Neural cell (in vitro differentiated cells): ENCODE measurements at regions not wholly inside any gene's neighbourhood (a gene's known extent, or its start where the extent isn't known, plus 50 kb on each side); places are given as distances from the start of the nearest gene placed in this dataset.

Experiments
- H2AFZ ChIP-seq: fragments of 200-600, 300-800 bp; sonication (generic), shearing (Covaris generic); 2 replicates; pipeline ENCODE4 v1.6.0; 2014; ENCODE audit warnings: low read depth, mild to moderate bottlenecking, antibody characterized with exemption, low read length, moderate library complexity
- H3F3A ChIP-seq: fragments of 200-600 bp; shearing (Covaris generic); 2 replicates; pipeline ENCODE4 v1.6.1; 2016; ENCODE audit warnings: mild to moderate bottlenecking, moderate library complexity, mixed read lengths, antibody characterized with exemption, low read length; ENCODE audit not compliant: insufficient read depth, poor library complexity, severe bottlenecking
- H3K27ac ChIP-seq: fragments of 200-600, 300-800 bp; sonication (generic), shearing (Covaris generic); 2 replicates; pipeline ENCODE4 v1.5.1; 2014; ENCODE audit warnings: mild to moderate bottlenecking, low read length, moderate library complexity
- H3K27me3 ChIP-seq: fragments of 300-800, 200-600 bp; sonication (generic), shearing (Covaris generic); 2 replicates; pipeline ENCODE4 v1.6.0; 2014; ENCODE audit warnings: mild to moderate bottlenecking, low read depth, low read length, moderate library complexity; ENCODE audit not compliant: insufficient read depth
- H3K36me3 ChIP-seq: fragments of 300-800, 200-600 bp; sonication (generic), shearing (Covaris generic); 2 replicates; pipeline ENCODE4 v1.5.1; 2014; ENCODE audit warnings: mild to moderate bottlenecking, antibody characterized with exemption, low read length, moderate library complexity; ENCODE audit not compliant: insufficient read depth
- H3K4me2 ChIP-seq: fragments of 300-800, 200-600 bp; sonication (generic), shearing (Covaris generic); 2 replicates; pipeline ENCODE4 v1.6.0; 2014; ENCODE audit warnings: mild to moderate bottlenecking, low read length
- H3K4me3 ChIP-seq: fragments of 300-800, 200-600 bp; sonication (generic), shearing (Covaris generic); 2 replicates; pipeline ENCODE4 v1.5.1; 2014; ENCODE audit warnings: mild to moderate bottlenecking, low read length, moderate library complexity
- H3K79me2 ChIP-seq: fragments of 200-600 bp; shearing (Covaris generic); replicated peaks from 2 replicates; pipeline ENCODE4 v1.6.0; 2014; ENCODE audit warnings: mild to moderate bottlenecking, low read length, moderate library complexity; ENCODE audit not compliant: insufficient read depth
- H3K9ac ChIP-seq: fragments of 300-800, 200-600 bp; sonication (generic), shearing (Covaris generic); 2 replicates; pipeline ENCODE4 v1.6.1; 2016; ENCODE audit warnings: mild to moderate bottlenecking, low read length, mixed read lengths
- H3K9me2 ChIP-seq: fragments of 200-600 bp; shearing (Covaris generic); 2 replicates; pipeline ENCODE4 v1.6.1; 2016; ENCODE audit warnings: mild to moderate bottlenecking, low read length, mixed read lengths; ENCODE audit not compliant: insufficient read depth
- H3K9me3 ChIP-seq: fragments of 200-600, 300-800 bp; sonication (generic), shearing (Covaris generic); 2 replicates; pipeline ENCODE4 v1.6.1; 2016; ENCODE audit warnings: mild to moderate bottlenecking, mixed run types, low read length, moderate library complexity, mixed read lengths
- H4K20me1 ChIP-seq: fragments of 200-600 bp; shearing (Covaris generic); 2 replicates; pipeline ENCODE4 v1.6.1; 2016; ENCODE audit warnings: mild to moderate bottlenecking, mixed run types; ENCODE audit not compliant: insufficient read depth
- EP300 ChIP-seq: fragments of 450-650 bp; conservative IDR thresholded peaks from 2 replicates; pipeline ENCODE4 v1.6.1; 2014; ENCODE audit warnings: antibody characterized with exemption, mild to moderate bottlenecking, moderate library complexity; ENCODE audit not compliant: poor library complexity, severe bottlenecking
- EZH2 ChIP-seq: fragments of 200-600, 300-800 bp; shearing (Covaris generic), sonication (generic); IDR thresholded peaks from 2 replicates; pipeline ENCODE4 v1.6.1; 2014; ENCODE audit warnings: antibody characterized with exemption, low read length, borderline replicate concordance, mild to moderate bottlenecking; ENCODE audit not compliant: insufficient read depth, poor library complexity, severe bottlenecking
- MXI1 ChIP-seq: fragments of 450-650 bp; conservative IDR thresholded peaks from 2 replicates; pipeline ENCODE4 v1.6.1; 2014; ENCODE audit warnings: antibody characterized with exemption, mild to moderate bottlenecking; ENCODE audit not compliant: poor library complexity, severe bottlenecking
- POLR2AphosphoS5 ChIP-seq: IDR thresholded peaks from 2 replicates; pipeline ENCODE4 v1.6.1; 2012
- RAD21 ChIP-seq: fragments of 450-650 bp; conservative IDR thresholded peaks from 2 replicates; pipeline ENCODE4 v1.6.1; 2014; ENCODE audit warnings: antibody characterized with exemption, mild to moderate bottlenecking, moderate library complexity
- SMC3 ChIP-seq: fragments of 450-650 bp; conservative IDR thresholded peaks from 2 replicates; pipeline ENCODE4 v1.6.1; 2014; ENCODE audit warnings: antibody characterized with exemption, mild to moderate bottlenecking, moderate library complexity; ENCODE audit not compliant: poor library complexity
- TAF1 ChIP-seq: IDR thresholded peaks from 2 replicates; pipeline ENCODE4 v1.6.1; 2012; ENCODE audit warnings: low read depth
- TF ChIP-seq, protein P1 (sequence below): IDR thresholded peaks from 2 replicates; pipeline ENCODE4 v1.6.1; 2012; ENCODE audit warnings: borderline replicate concordance
- TF ChIP-seq, protein P2 (sequence below): fragments of 450-650 bp; IDR thresholded peaks from 2 replicates; pipeline ENCODE4 v1.5.1; 2014; ENCODE audit warnings: antibody characterized with exemption, mild to moderate bottlenecking, moderate library complexity; ENCODE audit not compliant: poor library complexity, severe bottlenecking

DNA sequence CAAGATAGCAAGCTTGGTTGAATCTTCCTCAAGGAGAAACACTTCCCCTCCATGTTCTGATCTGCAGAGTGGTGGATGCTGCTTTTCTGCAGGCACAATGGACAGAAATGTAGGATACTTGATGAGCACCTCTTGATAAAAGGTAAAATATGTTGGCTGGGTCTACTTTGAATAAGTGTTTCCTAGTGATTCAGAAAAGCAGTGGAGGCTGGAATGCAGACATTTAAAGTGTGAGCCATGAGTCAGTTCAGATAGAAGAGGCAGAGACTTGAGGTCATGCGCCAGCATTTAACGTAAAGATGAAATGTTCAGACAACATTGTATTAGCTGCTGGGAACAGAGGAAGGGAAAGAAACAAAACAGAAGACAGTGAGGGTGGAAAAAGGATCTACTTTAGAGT, 403.1 kb downstream of the ADRA2A start:
- Histone ChIP-seq H3K27me3 (no peaks in the 10 kb centered on the region), H3K36me3 (no peaks in the 10 kb centered on the region), H3K4me2 (no peak overlapping the region), H3K9me2 (no peaks in the 10 kb centered on the region), H3F3A (no peaks in the 10 kb centered on the region), H3K9me3 (no peaks in the 10 kb centered on the region), H3K4me3 (no peak overlapping the region), H3K79me2 (no peaks in the 10 kb centered on the region), H2AFZ (no peak overlapping the region), H4K20me1 (no peaks in the 10 kb centered on the region), H3K9ac (no peak overlapping the region), H3K27ac (no peak overlapping the region)
- TF ChIP-seq TAF1 (no peak), EP300 (no peak), POLR2AphosphoS5 (no peak), RAD21 (no peak)

DNA sequence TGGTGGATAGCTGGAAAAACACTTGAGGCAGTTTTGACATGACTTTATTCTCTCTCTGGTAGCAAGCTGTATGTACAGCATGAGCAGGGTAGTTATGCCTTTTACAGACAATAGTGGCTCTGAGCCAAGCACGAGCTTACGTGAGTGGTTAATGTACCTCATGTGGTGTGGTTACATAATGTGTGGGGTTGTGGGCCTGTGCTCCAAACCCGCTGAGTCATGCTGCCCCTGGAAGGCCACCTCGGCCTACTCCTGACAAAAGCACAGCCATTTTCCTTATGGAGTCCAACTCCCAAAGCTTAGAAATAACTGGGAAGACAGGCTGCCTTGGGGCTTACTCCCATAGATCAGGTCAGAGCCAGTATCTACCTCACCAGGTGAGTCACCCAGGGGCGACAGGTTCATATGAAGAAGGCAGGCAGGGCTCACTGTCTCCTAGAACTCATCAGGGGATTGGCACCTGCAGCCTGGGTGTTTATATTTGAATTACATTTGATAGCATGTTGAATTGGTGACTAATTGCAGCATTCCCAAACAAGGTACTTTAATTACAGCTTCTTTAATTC, 404.5 kb downstream of the ADRA2A start:
- H4K20me1 ChIP-seq = no peaks in the 10 kb centered on the region
- H3K27ac ChIP-seq = no peak overlapping the region
- no peak overlapping the region for H3K4me2 ChIP-seq
- no peak overlapping the region for H2AFZ ChIP-seq
- TF ChIP-seq EZH2 (no peak), EP300 (no peak), MXI1 (no peak), TAF1 (no peak), POLR2AphosphoS5 (no peak), RAD21 (no peak), SMC3 (no peak)
- TF ChIP-seq, protein P1, sequence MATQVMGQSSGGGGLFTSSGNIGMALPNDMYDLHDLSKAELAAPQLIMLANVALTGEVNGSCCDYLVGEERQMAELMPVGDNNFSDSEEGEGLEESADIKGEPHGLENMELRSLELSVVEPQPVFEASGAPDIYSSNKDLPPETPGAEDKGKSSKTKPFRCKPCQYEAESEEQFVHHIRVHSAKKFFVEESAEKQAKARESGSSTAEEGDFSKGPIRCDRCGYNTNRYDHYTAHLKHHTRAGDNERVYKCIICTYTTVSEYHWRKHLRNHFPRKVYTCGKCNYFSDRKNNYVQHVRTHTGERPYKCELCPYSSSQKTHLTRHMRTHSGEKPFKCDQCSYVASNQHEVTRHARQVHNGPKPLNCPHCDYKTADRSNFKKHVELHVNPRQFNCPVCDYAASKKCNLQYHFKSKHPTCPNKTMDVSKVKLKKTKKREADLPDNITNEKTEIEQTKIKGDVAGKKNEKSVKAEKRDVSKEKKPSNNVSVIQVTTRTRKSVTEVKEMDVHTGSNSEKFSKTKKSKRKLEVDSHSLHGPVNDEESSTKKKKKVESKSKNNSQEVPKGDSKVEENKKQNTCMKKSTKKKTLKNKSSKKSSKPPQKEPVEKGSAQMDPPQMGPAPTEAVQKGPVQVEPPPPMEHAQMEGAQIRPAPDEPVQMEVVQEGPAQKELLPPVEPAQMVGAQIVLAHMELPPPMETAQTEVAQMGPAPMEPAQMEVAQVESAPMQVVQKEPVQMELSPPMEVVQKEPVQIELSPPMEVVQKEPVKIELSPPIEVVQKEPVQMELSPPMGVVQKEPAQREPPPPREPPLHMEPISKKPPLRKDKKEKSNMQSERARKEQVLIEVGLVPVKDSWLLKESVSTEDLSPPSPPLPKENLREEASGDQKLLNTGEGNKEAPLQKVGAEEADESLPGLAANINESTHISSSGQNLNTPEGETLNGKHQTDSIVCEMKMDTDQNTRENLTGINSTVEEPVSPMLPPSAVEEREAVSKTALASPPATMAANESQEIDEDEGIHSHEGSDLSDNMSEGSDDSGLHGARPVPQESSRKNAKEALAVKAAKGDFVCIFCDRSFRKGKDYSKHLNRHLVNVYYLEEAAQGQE = no peak
- TF ChIP-seq, protein P2, sequence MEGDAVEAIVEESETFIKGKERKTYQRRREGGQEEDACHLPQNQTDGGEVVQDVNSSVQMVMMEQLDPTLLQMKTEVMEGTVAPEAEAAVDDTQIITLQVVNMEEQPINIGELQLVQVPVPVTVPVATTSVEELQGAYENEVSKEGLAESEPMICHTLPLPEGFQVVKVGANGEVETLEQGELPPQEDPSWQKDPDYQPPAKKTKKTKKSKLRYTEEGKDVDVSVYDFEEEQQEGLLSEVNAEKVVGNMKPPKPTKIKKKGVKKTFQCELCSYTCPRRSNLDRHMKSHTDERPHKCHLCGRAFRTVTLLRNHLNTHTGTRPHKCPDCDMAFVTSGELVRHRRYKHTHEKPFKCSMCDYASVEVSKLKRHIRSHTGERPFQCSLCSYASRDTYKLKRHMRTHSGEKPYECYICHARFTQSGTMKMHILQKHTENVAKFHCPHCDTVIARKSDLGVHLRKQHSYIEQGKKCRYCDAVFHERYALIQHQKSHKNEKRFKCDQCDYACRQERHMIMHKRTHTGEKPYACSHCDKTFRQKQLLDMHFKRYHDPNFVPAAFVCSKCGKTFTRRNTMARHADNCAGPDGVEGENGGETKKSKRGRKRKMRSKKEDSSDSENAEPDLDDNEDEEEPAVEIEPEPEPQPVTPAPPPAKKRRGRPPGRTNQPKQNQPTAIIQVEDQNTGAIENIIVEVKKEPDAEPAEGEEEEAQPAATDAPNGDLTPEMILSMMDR = no peak
- H3K9me3 ChIP-seq = no peaks in the 10 kb centered on the region
- H3F3A ChIP-seq = no peaks in the 10 kb centered on the region
- no peaks in the 10 kb centered on the region for H3K36me3 ChIP-seq
- no peaks in the 10 kb centered on the region for H3K27me3 ChIP-seq
- H3K4me3 ChIP-seq = no peak overlapping the region
- H3K9ac ChIP-seq = no peak overlapping the region
- H3K9me2 ChIP-seq = no peaks in the 10 kb centered on the region
- no peaks in the 10 kb centered on the region for H3K79me2 ChIP-seq
